GM23338 (cell line): ENCODE measurements at regions not wholly inside any gene's neighbourhood (a gene's known extent, or its start where the extent isn't known, plus 50 kb on each side); places are given as distances from the start of the nearest gene placed in this dataset.

Experiments used
- ATAC-seq: fragments of 200-7000 bp; cut with Tn5 transposase; 3 replicates; pipeline ENCODE4 v1.9.1; 2020
- DNase-seq: peaks from one replicate; pipeline ENCODE4 v3.0.0-alpha.2; 2015; ENCODE audit warnings: low spot score
- H2AFZ ChIP-seq: fragments of 200-600 bp; sonication (generic); 2 replicates; pipeline ENCODE4 v1.8.0; 2016; ENCODE audit warnings: antibody characterized with exemption, mild to moderate bottlenecking, moderate library complexity
- H3F3A ChIP-seq: fragments of 200-600 bp; sonication (generic); replicated peaks from 2 replicates; pipeline ENCODE4 v1.8.0; 2017; ENCODE audit warnings: antibody characterized with exemption, mixed run types, low read depth
- H3K27ac ChIP-seq: fragments of 200-600 bp; sonication (generic); 2 replicates; pipeline ENCODE4 v1.6.1; 2016; ENCODE audit warnings: low read depth
- H3K27me3 ChIP-seq: fragments of 200-600 bp; sonication (generic); 2 replicates; pipeline ENCODE4 v1.8.0; 2016; ENCODE audit warnings: mild to moderate bottlenecking, mixed run types, moderate library complexity; ENCODE audit not compliant: insufficient read depth
- H3K36me3 ChIP-seq: fragments of 200-600 bp; sonication (generic); 2 replicates; pipeline ENCODE4 v1.8.0; 2016; ENCODE audit warnings: mild to moderate bottlenecking; ENCODE audit not compliant: insufficient read depth
- H3K4me1 ChIP-seq: fragments of 200-600 bp; sonication (generic); 2 replicates; pipeline ENCODE4 v1.8.0; 2016; ENCODE audit warnings: mild to moderate bottlenecking, moderate library complexity; ENCODE audit not compliant: insufficient read depth
- H3K4me2 ChIP-seq: fragments of 200-600 bp; sonication (generic); 2 replicates; pipeline ENCODE4 v1.7.1; 2017; ENCODE audit warnings: mixed run types
- H3K4me3 ChIP-seq: fragments of 200-600 bp; sonication (generic); 2 replicates; pipeline ENCODE4 v1.6.1; 2016; ENCODE audit warnings: mixed run types
- H3K79me2 ChIP-seq: fragments of 200-600 bp; sonication (generic); replicated peaks from 2 replicates; pipeline ENCODE4 v1.8.0; 2017; ENCODE audit warnings: mild to moderate bottlenecking; ENCODE audit not compliant: insufficient read depth
- H3K9me2 ChIP-seq: fragments of 200-600 bp; sonication (generic); 2 replicates; pipeline ENCODE4 v1.8.0; 2017; ENCODE audit not compliant: insufficient read depth
- H4K20me1 ChIP-seq: fragments of 200-600 bp; sonication (generic); replicated peaks from 2 replicates; pipeline ENCODE4 v1.8.0; 2017; ENCODE audit warnings: mild to moderate bottlenecking; ENCODE audit not compliant: insufficient read depth
- H3K27ac Mint-ChIP-seq: 2 replicates; pipeline ENCODE4 v1.8.0; 2020; ENCODE audit warnings: inconsistent platforms, mild to moderate bottlenecking, moderate library complexity, mixed read lengths
- H3K27me3 Mint-ChIP-seq: 3 replicates; pipeline ENCODE4 v1.8.0; 2022; ENCODE audit warnings: low read depth, mild to moderate bottlenecking, moderate library complexity, mixed read lengths, inconsistent platforms; ENCODE audit not compliant: insufficient read depth, poor library complexity
- H3K36me3 Mint-ChIP-seq: 3 replicates; pipeline ENCODE4 v1.8.0; 2021; ENCODE audit warnings: low read depth, mild to moderate bottlenecking, inconsistent platforms, moderate library complexity, mixed read lengths
- H3K4me1 Mint-ChIP-seq: 3 replicates; pipeline ENCODE4 v1.8.0; 2020; ENCODE audit warnings: mild to moderate bottlenecking, inconsistent platforms, mixed read lengths
- H3K4me3 Mint-ChIP-seq: 3 replicates; pipeline ENCODE4 v1.8.0; 2021; ENCODE audit warnings: moderate library complexity, mild to moderate bottlenecking, inconsistent platforms, mixed read lengths
- H3K9me3 Mint-ChIP-seq: 3 replicates; pipeline ENCODE4 v1.8.0; 2020; ENCODE audit warnings: moderate library complexity, mild to moderate bottlenecking, inconsistent platforms, mixed read lengths
- CREB1 ChIP-seq: fragments of 250-450 bp; sonication (Bioruptor Pico); IDR thresholded peaks from 2 replicates; pipeline ENCODE4 v1.5.0; 2020; ENCODE audit warnings: low read depth, mild to moderate bottlenecking, moderate library complexity
- CTCF ChIP-seq, 2 experiments: fragments of 200-600 bp in 1 of 2; sonication (generic) in 1 of 2; conservative IDR thresholded peaks; 2 replicates each; pipeline versions ENCODE4 v1.5.1 to v1.6.1; 2016 to 2017; ENCODE audit warnings: antibody characterized with exemption in 2 of 2, low read depth in 2 of 2, mild to moderate bottlenecking in 2 of 2, moderate library complexity in 1 of 2
- EZH2 ChIP-seq: fragments of 200-600 bp; sonication (generic); IDR thresholded peaks from one replicate; pipeline ENCODE4 v1.8.0; 2017; ENCODE audit warnings: antibody characterized with exemption, mild to moderate bottlenecking, low read depth; ENCODE audit not compliant: unreplicated experiment
- EZH2phosphoT487 ChIP-seq: fragments of 200-600 bp; sonication (generic); IDR thresholded peaks from one replicate; pipeline ENCODE4 v1.8.1; 2018; ENCODE audit warnings: antibody characterized with exemption; ENCODE audit not compliant: unreplicated experiment
- JUNB ChIP-seq: IDR thresholded peaks from one replicate; pipeline ENCODE4 v1.6.1; 2016; ENCODE audit warnings: antibody characterized with exemption; ENCODE audit not compliant: unreplicated experiment
- POLR2AphosphoS5 ChIP-seq: IDR thresholded peaks from 2 replicates; pipeline ENCODE4 v1.6.1; 2016; ENCODE audit warnings: antibody characterized with exemption, low read depth
- STAT1 ChIP-seq: IDR thresholded peaks from one replicate; pipeline ENCODE4 v1.6.1; 2016; ENCODE audit warnings: antibody characterized with exemption; ENCODE audit not compliant: unreplicated experiment
- ZNF114 ChIP-seq: fragments of 250-450 bp; sonication (Bioruptor Pico); IDR thresholded peaks from 2 replicates; pipeline ENCODE4 v1.5.0; 2020; ENCODE audit warnings: mild to moderate bottlenecking, moderate library complexity

GRCh38 chr9:105828171-105828570 lies 133.8 kb downstream of the TMEM38B start:
- H3K27ac Mint-ChIP-seq: no peak overlapping the region
- H4K20me1 ChIP-seq: no peaks in the 10 kb centered on the region
- H3K4me3 ChIP-seq: no peak overlapping the region
- no peaks in the 10 kb centered on the region for H3K27me3 ChIP-seq
- H3K4me1 Mint-ChIP-seq: no peaks in the 10 kb centered on the region
- no peak for TF ChIP-seq ZNF114 (CRISPR knock-in tag)
- no peak for TF ChIP-seq CTCF (conservative IDR thresholded peaks at IDR 0.05; ENCODE audit: low read depth in 2 of 2)
- TF ChIP-seq STAT1: no peak
- no peaks in the 10 kb centered on the region for H3K9me3 Mint-ChIP-seq
- peaks cover 4% of the 10 kb centered on the region; the same call in 1 of the 2 replicates for H3K9me2 ChIP-seq
- H3K4me3 Mint-ChIP-seq: no peak overlapping the region
- no peak for ATAC-seq
- H3F3A ChIP-seq: no peaks in the 10 kb centered on the region
- DNase-seq: no peak
- H3K4me1 ChIP-seq: no peaks in the 10 kb centered on the region
- no peak overlapping the region for H2AFZ ChIP-seq
- no peaks in the 10 kb centered on the region for H3K36me3 Mint-ChIP-seq
- no peaks in the 10 kb centered on the region for H3K36me3 ChIP-seq
- H3K4me2 ChIP-seq: no peak overlapping the region
- no peak overlapping the region for H3K27ac ChIP-seq
- no peaks in the 10 kb centered on the region for H3K79me2 ChIP-seq
- peaks cover 1% of the 10 kb centered on the region for H3K27me3 Mint-ChIP-seq

GRCh38 chr9:105828596-105829213 lies 134.4 kb downstream of the TMEM38B start:
- no peak for DNase-seq
- H3K27ac Mint-ChIP-seq: no peak overlapping the region
- peaks cover 4% of the 10 kb centered on the region; the same call in 1 of the 2 replicates for H3K9me2 ChIP-seq
- no peaks in the 10 kb centered on the region for H3K4me1 Mint-ChIP-seq
- TF ChIP-seq CREB1 (CRISPR knock-in tag): no peak
- no peak for TF ChIP-seq POLR2AphosphoS5
- no peak overlapping the region for H3K4me3 Mint-ChIP-seq
- no peak overlapping the region for H3K27ac ChIP-seq
- no peaks in the 10 kb centered on the region for H3K79me2 ChIP-seq
- H3K4me1 ChIP-seq: no peaks in the 10 kb centered on the region
- H3K27me3 Mint-ChIP-seq: peaks cover 1% of the 10 kb centered on the region
- no peaks in the 10 kb centered on the region for H3F3A ChIP-seq
- no peaks in the 10 kb centered on the region for H3K36me3 Mint-ChIP-seq
- no peak overlapping the region for H3K4me3 ChIP-seq
- H3K9me3 Mint-ChIP-seq: no peaks in the 10 kb centered on the region
- no peaks in the 10 kb centered on the region for H4K20me1 ChIP-seq
- no peak for ATAC-seq
- H3K27me3 ChIP-seq: no peaks in the 10 kb centered on the region
- H3K4me2 ChIP-seq: no peak overlapping the region
- no peaks in the 10 kb centered on the region for H3K36me3 ChIP-seq
- H2AFZ ChIP-seq: no peak overlapping the region

- Mint-ChIP-seq H3K27ac (no peak overlapping the region), H3K4me1 (peaks cover 9% of the 10 kb centered on the region), H3K36me3 (no peaks in the 10 kb centered on the region), H3K9me3 (no peaks in the 10 kb centered on the region), H3K27me3 (peaks cover 8% of the 10 kb centered on the region), H3K4me3 (no peak overlapping the region)
- no peak overlapping the region for H3K27ac ChIP-seq
- peaks cover 4% of the 10 kb centered on the region; the same call in 1 of the 2 replicates for H3K9me2 ChIP-seq
- no peaks in the 10 kb centered on the region for H3F3A ChIP-seq
- no peak for ATAC-seq
- H3K4me3 ChIP-seq: no peak overlapping the region
- H3K4me2 ChIP-seq: no peak overlapping the region
- H2AFZ ChIP-seq: no peak overlapping the region
- DNase-seq: no peak
- no peaks in the 10 kb centered on the region for H3K79me2 ChIP-seq
- H4K20me1 ChIP-seq: no peaks in the 10 kb centered on the region
- TF ChIP-seq POLR2AphosphoS5 (no peak), EZH2 (no peak), STAT1 (no peak), ZNF114 (CRISPR knock-in tag) (no peak), EZH2phosphoT487 (no peak), JUNB (no peak)
- no peaks in the 10 kb centered on the region; the same call in 1 of the 2 replicates for H3K4me1 ChIP-seq
- no peaks in the 10 kb centered on the region for H3K27me3 ChIP-seq
- no peaks in the 10 kb centered on the region for H3K36me3 ChIP-seq
Measured at GRCh38 chr9:105830461-105830860, 136.1 kb downstream of the TMEM38B start.
